GM18951 (cell line): ENCODE measurements at regions not wholly inside any gene's neighbourhood (a gene's known extent, or its start where the extent isn't known, plus 50 kb on each side); places are given as distances from the start of the nearest gene placed in this dataset.
"Not testable (repeated sequence)": the region's sequence is repeated elsewhere in the genome, so short reads cannot be mapped to it uniquely, and the experiment has no call there.

Experiments used
- POLR2A ChIP-seq: IDR thresholded peaks from 4 replicates; pipeline ENCODE4 v1.6.1; 2011; ENCODE audit warnings: mild to moderate bottlenecking; ENCODE audit not compliant: insufficient read length, insufficient read depth; ENCODE audit errors: extremely low read depth
- in situ Hi-C: fragments of 300-500 bp; cut with MboI; formaldehyde crosslinking; loops from one replicate; pipeline ENCODE4 v1.12.0; 2022; ENCODE audit warnings: low sequenced_read_pairs, mixed read lengths, inconsistent platforms; ENCODE audit not compliant: unreplicated experiment

GRCh38 chr1:189607477-189608096 lies 870.1 kb downstream of the BRINP3 start:
- no peak for TF ChIP-seq POLR2A
- in situ Hi-C loops, result no loop called here

GRCh38 chr1:189609167-189609566 lies 868.5 kb downstream of the BRINP3 start:
- in situ Hi-C loops, result no loop called here
- TF ChIP-seq POLR2A, result no peak

- in situ Hi-C loops, result no loop called here
Measured at GRCh38 chr1:189616893-189617292, 860.8 kb downstream of the BRINP3 start.

DNA sequence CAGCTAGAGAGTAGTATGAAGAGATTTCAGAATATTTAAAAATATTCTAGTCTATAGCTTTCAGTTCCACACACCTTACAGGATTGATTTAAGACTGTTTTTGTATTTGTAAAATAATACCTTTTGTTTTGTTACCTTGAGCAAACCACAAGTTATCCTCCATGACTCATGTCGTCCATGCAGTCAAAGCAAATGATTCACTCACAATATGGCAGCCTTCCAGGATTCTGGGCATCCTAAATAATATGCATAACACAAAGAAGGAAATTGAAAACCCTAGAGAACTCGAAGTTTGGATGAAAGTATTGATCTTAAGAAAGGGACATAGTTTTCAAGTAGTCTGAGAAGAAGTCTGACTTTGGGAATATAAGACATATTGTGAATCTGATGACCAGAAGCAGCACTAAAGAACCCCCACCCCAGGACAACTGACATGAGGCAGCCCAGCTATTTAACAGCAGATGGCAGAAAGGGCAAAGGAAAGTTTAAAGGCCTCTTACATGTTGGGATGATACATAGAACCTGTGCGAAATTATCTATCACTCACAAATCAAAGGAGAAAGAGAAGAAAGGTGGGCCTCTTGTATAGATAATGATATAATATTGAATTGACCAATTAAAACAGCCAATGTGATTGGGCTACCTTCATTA lies 857.9 kb downstream of the BRINP3 start:
- TF ChIP-seq POLR2A, result no peak
- in situ Hi-C loops, result no loop called here

More at GRCh38 chr1:189616893-189617292, 860.8 kb downstream of the BRINP3 start:
- no peak for TF ChIP-seq POLR2A

- in situ Hi-C loops, result no loop called here
- no peak for TF ChIP-seq POLR2A
Measured at GRCh38 chr1:189620471-189620870, 857.2 kb downstream of the BRINP3 start.

- TF ChIP-seq POLR2A, result no peak
- in situ Hi-C loops, result no loop called here
Measured at GRCh38 chr1:189623336-189623735, 854.3 kb downstream of the BRINP3 start.

DNA sequence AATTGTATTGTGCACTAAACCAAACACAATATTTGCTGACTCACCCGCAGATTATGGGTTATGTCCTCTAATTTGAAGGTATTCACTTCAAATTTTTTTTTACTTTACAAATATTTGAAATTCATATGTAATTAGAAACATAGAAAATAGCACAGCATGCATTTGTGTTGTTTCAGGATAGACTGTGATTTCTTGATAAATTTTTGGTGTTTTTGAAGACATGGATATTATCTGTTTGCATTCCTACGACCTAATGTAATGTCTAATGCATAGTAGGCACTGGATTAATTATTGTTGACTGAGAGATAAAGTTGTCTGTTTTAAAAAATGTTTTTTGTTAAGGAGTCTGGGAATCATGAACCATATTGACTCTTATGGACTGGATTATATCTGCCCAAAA lies 850.2 kb downstream of the BRINP3 start:
- no peak for TF ChIP-seq POLR2A
- in situ Hi-C loops, result no loop called here

- TF ChIP-seq POLR2A, result no peak
- in situ Hi-C loops, result no loop called here
Measured at GRCh38 chr1:189628857-189629256, 848.8 kb downstream of the BRINP3 start.

DNA sequence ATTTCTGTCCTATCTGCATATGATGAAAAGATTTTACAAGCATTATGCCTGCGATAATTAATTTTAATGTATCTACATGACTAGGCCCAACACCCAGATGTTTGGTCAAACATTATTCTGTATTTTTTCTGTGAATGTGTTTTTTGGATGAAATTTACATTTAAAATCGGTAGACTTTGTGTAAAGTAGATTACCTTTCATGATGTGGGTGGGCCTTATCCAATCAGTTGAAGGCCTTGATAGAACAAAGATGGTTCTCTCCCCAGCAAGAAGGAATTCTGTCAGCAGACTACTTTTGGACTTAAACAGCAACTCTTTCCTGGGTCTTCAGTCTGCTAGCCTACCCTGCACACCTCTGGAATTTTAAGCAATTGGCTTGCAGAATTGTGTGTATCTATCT lies 844.0 kb downstream of the BRINP3 start:
- no peak for TF ChIP-seq POLR2A
- in situ Hi-C loops, result no loop called here

- in situ Hi-C loops, result no loop called here
- no peak for TF ChIP-seq POLR2A
Measured at GRCh38 chr1:189637041-189637440, 840.6 kb downstream of the BRINP3 start.

- in situ Hi-C loops, result not testable (repeated sequence)
Measured at GRCh38 chr1:189644156-189644555, 833.5 kb downstream of the BRINP3 start.

DNA sequence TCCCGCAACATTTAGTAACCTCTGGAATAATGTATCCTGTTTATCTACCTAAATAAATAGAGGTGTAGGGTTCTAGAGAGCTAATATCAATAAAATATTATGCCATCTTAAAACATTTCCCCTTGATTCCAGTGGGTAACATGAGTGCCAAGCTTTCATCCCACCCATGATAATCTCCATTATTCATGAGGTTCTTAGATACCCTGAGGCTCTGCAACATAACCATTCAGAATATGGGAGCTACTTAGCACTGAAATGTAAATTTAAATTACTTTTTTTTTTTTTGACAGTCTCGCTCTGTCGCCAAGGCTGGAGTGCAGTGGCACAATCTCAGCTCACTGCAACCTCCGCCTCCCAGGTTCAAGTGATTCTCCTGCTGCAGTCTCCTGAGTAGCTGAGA lies 832.7 kb downstream of the BRINP3 start:
- in situ Hi-C loops, result no loop called here
- TF ChIP-seq POLR2A, result no peak

- in situ Hi-C loops, result no loop called here
- no peak for TF ChIP-seq POLR2A
Measured at GRCh38 chr1:189646066-189646465, 831.6 kb downstream of the BRINP3 start.

DNA sequence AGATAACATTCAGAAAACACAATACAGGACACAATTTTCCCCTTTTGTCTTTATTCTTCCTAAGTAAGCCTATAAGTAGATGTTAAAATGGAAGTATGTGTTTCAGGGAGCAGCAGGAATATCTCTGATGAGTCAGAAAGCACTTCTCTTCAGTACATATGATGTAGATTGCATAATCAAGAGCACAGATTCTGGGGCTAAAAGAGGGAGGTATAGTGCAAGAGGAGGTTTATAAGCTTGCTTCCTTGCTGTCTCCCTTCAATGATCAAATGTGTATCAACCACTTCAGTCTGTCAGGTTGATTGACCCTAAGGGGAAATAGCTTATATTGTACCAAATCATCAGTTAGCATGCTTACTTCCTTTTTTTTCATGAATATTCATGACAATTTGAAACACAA lies 822.8 kb downstream of the BRINP3 start:
- TF ChIP-seq POLR2A, result no peak
- in situ Hi-C loops, result no loop called here

- in situ Hi-C loops, result no loop called here
- TF ChIP-seq POLR2A, result no peak
Measured at GRCh38 chr1:189656628-189657530, 820.8 kb downstream of the BRINP3 start.
